ENCODE measurements at regions not wholly inside any gene's neighbourhood (a gene's known extent, or its start where the extent isn't known, plus 50 kb on each side); places are given as distances from the start of the nearest gene placed in this dataset.

DNA sequence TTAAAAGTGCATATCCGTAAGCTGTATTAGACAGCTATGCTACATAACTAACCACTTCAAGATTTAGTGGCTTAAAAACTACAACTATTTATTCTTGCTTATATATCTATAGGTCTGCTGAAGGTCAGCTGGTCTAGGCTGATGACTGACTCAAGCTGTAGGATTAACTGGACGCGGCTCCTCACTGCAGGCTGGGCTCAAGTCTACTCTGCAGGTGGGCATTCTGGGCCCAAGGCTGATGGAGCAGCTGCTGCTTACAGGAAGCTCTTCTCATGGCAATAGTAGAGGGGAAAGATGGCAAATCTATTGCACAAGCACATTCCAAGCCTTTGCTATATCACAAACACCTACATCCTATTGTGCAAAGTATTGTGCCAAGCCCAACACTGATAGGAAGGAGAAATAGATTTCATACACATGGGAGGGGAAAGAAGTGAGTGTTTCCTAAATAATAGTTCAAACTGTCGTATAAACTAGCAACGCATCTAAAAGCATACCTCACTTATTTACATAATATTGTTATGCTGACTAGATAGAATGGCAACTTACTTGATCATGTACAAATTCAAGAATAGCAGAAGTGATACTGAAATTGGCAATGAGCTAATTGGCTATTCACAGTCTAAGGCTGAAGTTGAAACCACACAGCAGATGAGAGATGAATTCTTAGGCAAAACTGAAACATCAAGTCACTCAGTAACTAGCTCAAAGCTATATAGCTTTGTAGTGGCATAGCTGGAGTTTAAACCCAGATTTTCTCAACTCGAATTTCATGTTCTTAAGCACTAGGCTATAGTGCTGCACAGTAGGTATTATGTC is 263.8 kb downstream of the NKX6-1 start:
- Histone ChIP-seq H3K4me3 (no peak overlapping the region), H3K36me3 (ENCODE audit: insufficient read depth in 1 of 2, low read depth in 1 of 2) (no peaks in the 10 kb centered on the region), H3K4me1 (no peaks in the 10 kb centered on the region), H3K9me3 (no peaks in the 10 kb centered on the region), H3K27ac (no peak overlapping the region), H3K27me3 (ENCODE audit: insufficient read depth in 3 of 3, low read length in 2 of 3) (no peaks in the 10 kb centered on the region)
- ATAC-seq (no peak), DNase-seq (no peak)
- intact Hi-C loops (cut with DNase I), result no loop called here
- WGBS, 3 donors, result 69 to 77% (median 77%) methylated on average over 6 of the region's 6 CpGs
- TF ChIP-seq, protein P1, sequence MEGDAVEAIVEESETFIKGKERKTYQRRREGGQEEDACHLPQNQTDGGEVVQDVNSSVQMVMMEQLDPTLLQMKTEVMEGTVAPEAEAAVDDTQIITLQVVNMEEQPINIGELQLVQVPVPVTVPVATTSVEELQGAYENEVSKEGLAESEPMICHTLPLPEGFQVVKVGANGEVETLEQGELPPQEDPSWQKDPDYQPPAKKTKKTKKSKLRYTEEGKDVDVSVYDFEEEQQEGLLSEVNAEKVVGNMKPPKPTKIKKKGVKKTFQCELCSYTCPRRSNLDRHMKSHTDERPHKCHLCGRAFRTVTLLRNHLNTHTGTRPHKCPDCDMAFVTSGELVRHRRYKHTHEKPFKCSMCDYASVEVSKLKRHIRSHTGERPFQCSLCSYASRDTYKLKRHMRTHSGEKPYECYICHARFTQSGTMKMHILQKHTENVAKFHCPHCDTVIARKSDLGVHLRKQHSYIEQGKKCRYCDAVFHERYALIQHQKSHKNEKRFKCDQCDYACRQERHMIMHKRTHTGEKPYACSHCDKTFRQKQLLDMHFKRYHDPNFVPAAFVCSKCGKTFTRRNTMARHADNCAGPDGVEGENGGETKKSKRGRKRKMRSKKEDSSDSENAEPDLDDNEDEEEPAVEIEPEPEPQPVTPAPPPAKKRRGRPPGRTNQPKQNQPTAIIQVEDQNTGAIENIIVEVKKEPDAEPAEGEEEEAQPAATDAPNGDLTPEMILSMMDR (IDR thresholded peaks at IDR 0.05), result no peak

DNA sequence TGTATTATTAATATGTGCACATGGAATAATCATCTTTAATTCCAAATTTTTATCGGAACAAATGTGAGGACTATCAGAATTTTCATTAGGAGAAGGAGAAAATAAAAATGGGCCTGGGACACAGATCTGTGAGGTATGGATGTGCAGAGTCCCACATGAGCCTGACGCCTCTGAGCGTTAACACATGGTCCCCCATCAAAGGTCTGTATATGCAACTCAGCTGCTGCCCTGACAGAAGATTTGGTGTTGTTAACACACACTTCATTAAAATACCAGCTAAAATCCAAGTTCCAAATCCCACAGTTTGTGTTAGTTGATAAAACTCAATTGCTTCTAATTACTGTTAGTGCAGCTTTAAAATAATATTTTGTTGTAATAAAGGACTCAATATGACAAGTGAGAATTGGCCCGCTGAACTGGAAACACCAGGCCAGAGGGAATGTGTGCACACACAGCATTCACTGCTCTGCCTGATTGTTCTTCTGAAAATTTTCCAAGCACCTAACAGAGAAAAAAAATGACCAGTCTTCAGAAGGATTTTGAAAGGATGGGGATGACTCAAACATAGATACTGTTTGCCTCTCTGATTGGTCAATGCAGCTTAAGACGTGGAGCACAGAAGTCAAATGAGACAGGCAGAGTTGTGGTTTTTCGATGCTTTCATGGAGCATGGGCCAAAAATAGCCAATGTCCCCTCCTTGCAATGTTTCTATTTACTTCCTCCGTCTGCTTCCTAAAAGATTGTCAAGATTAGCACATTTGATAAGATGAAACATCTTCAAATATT is 266.6 kb downstream of the NKX6-1 start:
- Histone ChIP-seq H3K27me3 (ENCODE audit: insufficient read depth in 3 of 3, low read length in 2 of 3) (no peaks in the 10 kb centered on the region), H3K9me3 (no peaks in the 10 kb centered on the region), H3K4me1 (no peaks in the 10 kb centered on the region), H3K36me3 (ENCODE audit: insufficient read depth in 1 of 2, low read depth in 1 of 2) (no peaks in the 10 kb centered on the region), H3K27ac (no peak overlapping the region), H3K4me3 (no peak overlapping the region)
- TF ChIP-seq, protein P1 (IDR thresholded peaks at IDR 0.05), result no peak
- ATAC-seq (no peak), DNase-seq (no peak)
- WGBS, 3 donors, result 77 to 85% (median 79%) methylated on average over 7 of the region's 7 CpGs
- intact Hi-C loops (cut with DNase I), result no loop called here

GRCh38 chr4:84231539-84232055 is 267.5 kb downstream of the NKX6-1 start:
- H3K27me3 ChIP-seq (ENCODE audit: insufficient read depth in 3 of 3, low read length in 2 of 3), result no peaks in the 10 kb centered on the region
- no peaks in the 10 kb centered on the region for H3K4me1 ChIP-seq
- no peak overlapping the region for H3K4me3 ChIP-seq
- TF ChIP-seq, protein P1 (IDR thresholded peaks at IDR 0.05), result no peak
- WGBS, 3 donors, result 72 to 75% (median 73%) methylated on average over 2 of the region's 2 CpGs
- DNase-seq, result no peak
- no peaks in the 10 kb centered on the region for H3K9me3 ChIP-seq
- ATAC-seq, result no peak
- no peak overlapping the region for H3K27ac ChIP-seq
- no peaks in the 10 kb centered on the region for H3K36me3 ChIP-seq (ENCODE audit: insufficient read depth in 1 of 2, low read depth in 1 of 2)
- intact Hi-C loops (cut with DNase I), result no loop called here

DNA sequence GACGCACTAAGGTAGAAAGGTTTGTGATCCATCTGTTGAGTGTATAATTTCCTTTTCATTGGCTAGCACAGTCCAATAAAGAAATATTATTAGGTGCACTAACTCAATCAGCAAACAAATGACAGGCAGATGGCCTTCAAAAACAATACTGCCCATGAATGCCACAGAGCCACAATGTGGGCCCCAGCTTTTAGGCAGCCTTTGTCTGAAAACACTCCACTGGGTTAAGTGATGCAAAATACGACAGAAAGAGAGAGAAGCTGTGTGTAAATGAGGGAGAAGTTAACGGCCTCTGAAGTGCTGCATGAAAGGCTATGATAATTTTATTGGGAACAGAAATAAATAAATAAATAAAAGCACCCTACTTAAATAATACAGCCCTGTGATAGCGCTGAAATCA is 274.6 kb downstream of the NKX6-1 start:
- Histone ChIP-seq H3K4me3 (no peak overlapping the region), H3K36me3 (ENCODE audit: insufficient read depth in 1 of 2, low read depth in 1 of 2) (no peaks in the 10 kb centered on the region), H3K27ac (no peak overlapping the region), H3K27me3 (ENCODE audit: insufficient read depth in 3 of 3, low read length in 2 of 3) (no peaks in the 10 kb centered on the region), H3K4me1 (no peaks in the 10 kb centered on the region), H3K9me3 (no peaks in the 10 kb centered on the region)
- intact Hi-C loops (cut with DNase I), result no loop called here
- ATAC-seq (no peak), DNase-seq (no peak)
- TF ChIP-seq, protein P1 (IDR thresholded peaks at IDR 0.05), result no peak
- 48 to 63% (median 52%) methylated on average over 4 of the region's 4 CpGs for WGBS, 3 donors

Data from psoas muscle (tissue), 7 donors.